Esophagus squamous epithelium (tissue), 4 donors: ENCODE measurements at regions not wholly inside any gene's neighbourhood (a gene's known extent, or its start where the extent isn't known, plus 50 kb on each side); places are given as distances from the start of the nearest gene placed in this dataset.

ENCODE experiments used
- POLR2A ChIP-seq, 4 donors: fragments of 450-650 bp; IDR thresholded peaks; one replicate each; pipeline ENCODE4 v1.6.1; 2017; ENCODE audit warnings: antibody characterized with exemption in 4 of 4, mild to moderate bottlenecking in 4 of 4, moderate library complexity in 3 of 4
- TF ChIP-seq, protein P1 (sequence below), 6 experiments: fragments of 450-650 bp in 4 of 6; fragments of 200-600 bp in 2 of 6; sonication (generic) in 2 of 6; IDR thresholded peaks; one replicate each; pipeline ENCODE4 v1.5.1; 2016 to 2019; ENCODE audit warnings: antibody characterized with exemption in 6 of 6, mild to moderate bottlenecking in 4 of 6, moderate library complexity in 4 of 6

DNA sequence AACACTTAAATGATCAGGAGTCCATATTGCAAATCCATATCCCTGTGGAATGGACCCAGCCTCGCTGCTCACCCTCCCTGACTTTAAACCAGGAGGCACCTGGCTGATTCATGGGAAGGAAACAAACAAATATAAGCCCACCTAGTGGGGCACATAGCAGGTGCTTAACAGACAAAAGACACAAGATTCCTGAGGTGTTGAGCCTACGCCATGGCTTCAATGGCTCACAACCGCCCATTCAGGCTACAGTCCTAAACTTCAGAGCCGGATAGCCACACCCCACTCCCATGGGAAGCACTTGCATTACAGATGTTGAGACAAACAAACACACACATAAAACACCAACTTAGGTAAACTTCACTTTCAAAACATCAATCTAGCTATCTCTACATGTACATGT is 359.9 kb downstream of the ICE1 start:
- TF ChIP-seq, protein P1, sequence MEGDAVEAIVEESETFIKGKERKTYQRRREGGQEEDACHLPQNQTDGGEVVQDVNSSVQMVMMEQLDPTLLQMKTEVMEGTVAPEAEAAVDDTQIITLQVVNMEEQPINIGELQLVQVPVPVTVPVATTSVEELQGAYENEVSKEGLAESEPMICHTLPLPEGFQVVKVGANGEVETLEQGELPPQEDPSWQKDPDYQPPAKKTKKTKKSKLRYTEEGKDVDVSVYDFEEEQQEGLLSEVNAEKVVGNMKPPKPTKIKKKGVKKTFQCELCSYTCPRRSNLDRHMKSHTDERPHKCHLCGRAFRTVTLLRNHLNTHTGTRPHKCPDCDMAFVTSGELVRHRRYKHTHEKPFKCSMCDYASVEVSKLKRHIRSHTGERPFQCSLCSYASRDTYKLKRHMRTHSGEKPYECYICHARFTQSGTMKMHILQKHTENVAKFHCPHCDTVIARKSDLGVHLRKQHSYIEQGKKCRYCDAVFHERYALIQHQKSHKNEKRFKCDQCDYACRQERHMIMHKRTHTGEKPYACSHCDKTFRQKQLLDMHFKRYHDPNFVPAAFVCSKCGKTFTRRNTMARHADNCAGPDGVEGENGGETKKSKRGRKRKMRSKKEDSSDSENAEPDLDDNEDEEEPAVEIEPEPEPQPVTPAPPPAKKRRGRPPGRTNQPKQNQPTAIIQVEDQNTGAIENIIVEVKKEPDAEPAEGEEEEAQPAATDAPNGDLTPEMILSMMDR (IDR thresholded peaks at IDR 0.05): no peak
- no peak for TF ChIP-seq POLR2A (IDR thresholded peaks at IDR 0.05)
